Activated naive CD8-positive, alpha-beta T cell (primary cell): ENCODE measurements at regions not wholly inside any gene's neighbourhood (a gene's known extent, or its start where the extent isn't known, plus 50 kb on each side); places are given as distances from the start of the nearest gene placed in this dataset.

ENCODE experiments used
- H3K27ac Mint-ChIP-seq: one replicate; pipeline ENCODE4 v1.8.0; 2021; ENCODE audit warnings: mixed read lengths
- H3K27me3 Mint-ChIP-seq: one replicate; pipeline ENCODE4 v1.8.0; 2021; ENCODE audit warnings: mixed read lengths
- H3K36me3 Mint-ChIP-seq: one replicate; pipeline ENCODE4 v1.8.0; 2021; ENCODE audit warnings: mixed read lengths
- H3K4me1 Mint-ChIP-seq: one replicate; pipeline ENCODE4 v1.8.0; 2021; ENCODE audit warnings: low read depth, mixed read lengths
- H3K4me3 Mint-ChIP-seq: one replicate; pipeline ENCODE4 v1.8.0; 2021; ENCODE audit warnings: mild to moderate bottlenecking, mixed read lengths
- H3K9me3 Mint-ChIP-seq: one replicate; pipeline ENCODE4 v1.8.0; 2021; ENCODE audit warnings: low read depth, mixed read lengths

GRCh38 chr12:114888928-114889584, 205.1 kb upstream of the TBX3 start:
- Mint-ChIP-seq H3K27me3 (peaks cover 6% of the 10 kb centered on the region), H3K9me3 (no peaks in the 10 kb centered on the region), H3K4me1 (no peaks in the 10 kb centered on the region), H3K27ac (no peak overlapping the region), H3K4me3 (no peak overlapping the region), H3K36me3 (no peaks in the 10 kb centered on the region)

GRCh38 chr12:114888448-114888847, 204.5 kb upstream of the TBX3 start:
- Mint-ChIP-seq H3K36me3 (no peaks in the 10 kb centered on the region), H3K27ac (no peak overlapping the region), H3K9me3 (no peaks in the 10 kb centered on the region), H3K4me1 (no peaks in the 10 kb centered on the region), H3K27me3 (peaks cover 6% of the 10 kb centered on the region), H3K4me3 (no peak overlapping the region)

DNA sequence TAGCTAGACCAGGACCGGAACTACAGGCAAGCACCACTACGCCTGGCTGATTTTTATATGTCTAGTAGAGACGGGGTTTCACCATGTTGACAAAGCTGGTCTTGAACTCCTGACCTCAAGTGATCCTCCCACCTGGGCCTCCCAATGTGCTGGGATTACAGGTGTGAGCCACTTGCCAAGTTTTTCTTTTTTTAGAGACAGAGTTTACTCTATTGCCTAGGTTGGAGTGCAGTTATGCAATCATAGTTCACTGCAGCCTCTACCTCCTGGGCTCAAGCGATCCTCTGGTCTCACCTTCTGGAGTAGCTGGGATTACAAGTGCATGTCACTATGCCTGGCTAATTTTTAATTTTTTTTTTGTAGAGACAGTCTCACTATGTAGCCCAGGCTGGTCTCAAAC, 201.5 kb upstream of the TBX3 start:
- Mint-ChIP-seq H3K4me1 (no peaks in the 10 kb centered on the region), H3K4me3 (no peak overlapping the region), H3K27ac (no peak overlapping the region), H3K9me3 (no peaks in the 10 kb centered on the region), H3K36me3 (no peaks in the 10 kb centered on the region), H3K27me3 (peaks cover 5% of the 10 kb centered on the region)

DNA sequence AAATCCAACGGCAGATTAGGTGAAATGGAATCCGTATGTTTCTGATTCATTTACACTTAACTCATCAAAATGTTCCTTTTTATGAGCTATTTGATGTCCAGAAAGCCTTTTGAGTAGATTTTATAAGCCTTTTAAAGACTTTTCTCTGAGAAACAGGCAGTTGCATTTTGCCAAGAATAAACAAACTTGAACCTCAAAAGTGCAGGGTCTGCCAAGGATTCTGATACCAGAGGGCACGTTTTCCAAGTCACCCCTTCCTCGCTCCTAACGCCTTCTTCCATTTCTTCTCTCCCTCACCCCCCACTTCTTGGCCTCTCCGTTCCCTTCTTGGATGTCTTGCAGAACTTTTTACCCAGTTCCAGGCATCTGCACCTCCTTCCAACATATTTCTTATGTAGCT, 200.6 kb upstream of the TBX3 start:
- Mint-ChIP-seq H3K36me3 (no peaks in the 10 kb centered on the region), H3K27me3 (peaks cover 5% of the 10 kb centered on the region), H3K4me1 (no peaks in the 10 kb centered on the region), H3K9me3 (no peaks in the 10 kb centered on the region), H3K4me3 (no peak overlapping the region), H3K27ac (no peak overlapping the region)

- H3K4me1 Mint-ChIP-seq: no peaks in the 10 kb centered on the region
- H3K4me3 Mint-ChIP-seq: no peak overlapping the region
- peaks cover 4% of the 10 kb centered on the region for H3K27me3 Mint-ChIP-seq
- no peak overlapping the region for H3K27ac Mint-ChIP-seq
- no peaks in the 10 kb centered on the region for H3K9me3 Mint-ChIP-seq
- H3K36me3 Mint-ChIP-seq: no peaks in the 10 kb centered on the region
Measured at GRCh38 chr12:114882083-114882482, 198.1 kb upstream of the TBX3 start.

- H3K4me1 Mint-ChIP-seq: no peaks in the 10 kb centered on the region
- no peaks in the 10 kb centered on the region for H3K9me3 Mint-ChIP-seq
- H3K4me3 Mint-ChIP-seq: no peak overlapping the region
- no peaks in the 10 kb centered on the region for H3K27me3 Mint-ChIP-seq
- H3K36me3 Mint-ChIP-seq: no peaks in the 10 kb centered on the region
- H3K27ac Mint-ChIP-seq: no peak overlapping the region
Measured at GRCh38 chr12:114879354-114879753, 195.4 kb upstream of the TBX3 start.

DNA sequence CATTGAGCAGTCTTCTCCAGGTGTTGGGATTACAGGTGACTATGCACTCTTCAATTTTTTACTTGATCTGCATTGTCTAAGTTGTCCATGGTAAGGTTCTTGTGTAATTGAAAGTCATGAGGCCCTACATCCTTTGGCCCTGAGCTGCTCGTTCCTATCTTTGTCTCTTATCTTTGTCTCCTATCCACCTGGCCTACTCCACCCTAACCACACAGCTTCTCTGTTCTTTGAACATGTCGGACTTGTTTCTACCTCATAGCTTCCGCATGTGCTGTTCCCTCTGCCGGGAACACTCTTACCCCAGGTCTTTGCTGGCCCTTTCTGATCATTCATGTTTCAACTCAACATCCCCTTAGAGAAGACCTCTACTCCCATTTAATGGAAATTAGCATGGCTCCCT, 194.8 kb upstream of the TBX3 start:
- no peaks in the 10 kb centered on the region for H3K4me1 Mint-ChIP-seq
- H3K27me3 Mint-ChIP-seq: no peaks in the 10 kb centered on the region
- no peak overlapping the region for H3K27ac Mint-ChIP-seq
- H3K36me3 Mint-ChIP-seq: no peaks in the 10 kb centered on the region
- no peak overlapping the region for H3K4me3 Mint-ChIP-seq
- no peaks in the 10 kb centered on the region for H3K9me3 Mint-ChIP-seq

DNA sequence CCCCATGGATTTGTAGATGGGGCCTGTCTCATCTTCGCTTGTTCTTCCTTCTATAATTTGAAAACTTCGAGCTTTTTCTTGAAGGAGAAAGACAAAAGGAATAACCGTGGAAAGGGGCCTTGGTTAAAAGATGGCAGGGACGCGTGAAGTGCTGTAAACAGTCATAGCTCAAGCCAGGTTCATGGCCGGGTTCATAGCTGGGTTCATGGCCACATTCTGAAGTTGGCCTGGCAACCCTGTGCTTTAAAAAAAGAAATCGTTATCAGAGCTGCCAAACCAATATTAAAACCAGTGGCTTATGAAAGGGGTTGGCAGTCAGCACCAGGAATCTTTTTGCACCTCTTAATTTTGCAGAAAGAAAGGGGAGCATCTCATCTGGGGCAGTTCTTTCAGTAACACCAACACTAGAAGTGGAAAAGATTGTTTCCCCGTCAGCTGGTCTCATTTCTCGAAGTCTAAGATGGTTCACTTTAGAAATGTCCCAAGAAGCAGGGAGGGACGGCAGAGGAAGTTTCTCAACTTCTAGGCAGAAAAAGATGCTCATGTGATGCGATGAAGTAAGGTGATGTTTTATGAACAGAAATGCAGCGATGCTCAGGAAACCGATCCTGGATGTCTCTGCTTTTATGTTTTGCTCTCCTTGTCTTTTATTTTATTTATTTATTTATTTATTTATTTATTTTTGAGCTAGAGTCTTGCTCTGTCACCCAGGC, 193.1 kb upstream of the TBX3 start:
- Mint-ChIP-seq H3K36me3 (no peaks in the 10 kb centered on the region), H3K4me1 (no peaks in the 10 kb centered on the region), H3K9me3 (no peaks in the 10 kb centered on the region), H3K27me3 (no peaks in the 10 kb centered on the region), H3K4me3 (no peak overlapping the region), H3K27ac (no peak overlapping the region)

- Mint-ChIP-seq H3K4me1 (no peaks in the 10 kb centered on the region), H3K27ac (no peak overlapping the region), H3K9me3 (no peaks in the 10 kb centered on the region), H3K4me3 (no peak overlapping the region), H3K36me3 (no peaks in the 10 kb centered on the region), H3K27me3 (peaks cover 3% of the 10 kb centered on the region)
Measured at GRCh38 chr12:114875313-114875712, 191.3 kb upstream of the TBX3 start.

- Mint-ChIP-seq H3K36me3 (no peaks in the 10 kb centered on the region), H3K27me3 (peaks cover 3% of the 10 kb centered on the region), H3K4me3 (no peak overlapping the region), H3K9me3 (no peaks in the 10 kb centered on the region), H3K4me1 (no peaks in the 10 kb centered on the region), H3K27ac (no peak overlapping the region)
Measured at GRCh38 chr12:114873656-114874055, 189.7 kb upstream of the TBX3 start.

DNA sequence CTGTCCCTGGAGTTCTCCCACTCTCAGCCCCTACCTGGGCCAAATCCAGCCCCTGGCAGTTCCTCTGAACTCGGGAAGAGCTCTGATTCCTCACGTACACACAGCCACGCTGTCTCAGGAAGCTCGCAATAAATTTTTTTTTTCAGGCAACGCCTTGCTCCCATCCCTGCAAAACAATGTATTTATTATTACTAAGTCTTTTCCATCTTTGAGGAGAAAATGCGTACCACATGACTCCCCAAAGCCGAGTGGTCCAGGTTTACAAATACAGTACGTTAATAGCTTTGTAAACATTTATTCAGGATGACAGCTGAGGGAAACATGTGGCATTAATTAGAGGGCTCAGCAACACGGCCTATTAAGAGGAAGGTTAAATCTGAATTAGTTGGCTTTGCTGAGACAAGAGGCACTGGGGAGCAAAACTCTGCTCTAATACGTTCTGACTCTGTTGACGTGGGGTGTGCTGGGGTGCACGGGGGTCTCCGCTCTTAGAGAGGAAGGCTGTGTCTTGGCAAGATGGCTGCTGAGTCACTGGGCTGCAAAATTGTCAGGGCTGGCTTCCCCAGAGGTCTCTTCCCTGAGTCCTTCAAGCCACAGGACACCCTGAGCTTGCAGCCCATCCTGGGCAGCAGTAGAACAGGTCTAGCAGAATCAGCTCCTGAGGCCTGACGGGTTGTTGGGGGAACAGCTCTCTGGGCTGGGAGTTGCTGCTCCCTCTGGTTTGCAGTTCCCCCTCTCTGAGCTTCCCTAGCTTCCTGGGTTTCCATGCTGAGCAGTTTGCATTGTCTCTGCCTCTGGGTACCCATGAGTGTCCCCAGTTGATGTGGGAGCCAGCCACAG, 185.2 kb upstream of the TBX3 start:
- H3K27ac Mint-ChIP-seq: no peak overlapping the region
- H3K27me3 Mint-ChIP-seq: peaks cover 3% of the 10 kb centered on the region
- H3K36me3 Mint-ChIP-seq: no peaks in the 10 kb centered on the region
- H3K4me1 Mint-ChIP-seq: no peaks in the 10 kb centered on the region
- no peak overlapping the region for H3K4me3 Mint-ChIP-seq
- H3K9me3 Mint-ChIP-seq: no peaks in the 10 kb centered on the region

GRCh38 chr12:114866331-114866730, 182.4 kb upstream of the TBX3 start:
- Mint-ChIP-seq H3K27ac (no peak overlapping the region), H3K36me3 (no peaks in the 10 kb centered on the region), H3K9me3 (peaks cover 2% of the 10 kb centered on the region), H3K4me1 (no peaks in the 10 kb centered on the region), H3K4me3 (no peak overlapping the region), H3K27me3 (peaks cover 3% of the 10 kb centered on the region)

GRCh38 chr12:114864837-114865551, 181.0 kb upstream of the TBX3 start:
- Mint-ChIP-seq H3K27me3 (no peaks in the 10 kb centered on the region), H3K4me1 (no peaks in the 10 kb centered on the region), H3K9me3 (peaks cover 8% of the 10 kb centered on the region), H3K36me3 (no peaks in the 10 kb centered on the region), H3K27ac (no peak overlapping the region), H3K4me3 (no peak overlapping the region)

DNA sequence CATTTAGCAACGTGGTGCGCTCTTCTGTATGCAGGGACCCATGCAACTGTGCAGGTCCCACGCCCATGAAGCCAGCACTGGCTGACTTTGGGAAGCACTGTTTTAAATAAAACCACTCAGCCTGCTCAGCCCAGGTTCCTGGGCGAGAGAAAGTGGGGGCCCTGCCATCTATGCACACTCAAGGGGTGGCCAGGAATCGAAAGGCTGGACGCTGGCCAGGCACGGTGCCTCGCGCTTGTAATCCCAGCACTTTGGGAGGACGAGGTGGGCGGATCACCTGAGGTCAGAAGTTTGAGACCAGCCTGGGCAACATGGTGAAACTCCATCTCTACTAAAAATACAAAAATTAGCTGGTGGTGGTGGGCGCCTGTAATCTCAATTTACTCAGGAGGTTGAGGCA, 179.9 kb upstream of the TBX3 start:
- Mint-ChIP-seq H3K4me3 (no peak overlapping the region), H3K36me3 (no peaks in the 10 kb centered on the region), H3K27ac (no peak overlapping the region), H3K9me3 (peaks cover 11% of the 10 kb centered on the region), H3K27me3 (no peaks in the 10 kb centered on the region), H3K4me1 (no peaks in the 10 kb centered on the region)

- H3K27ac Mint-ChIP-seq: no peak overlapping the region
- no peak overlapping the region for H3K4me3 Mint-ChIP-seq
- no peaks in the 10 kb centered on the region for H3K36me3 Mint-ChIP-seq
- H3K27me3 Mint-ChIP-seq: no peaks in the 10 kb centered on the region
- peaks cover 22% of the 10 kb centered on the region for H3K9me3 Mint-ChIP-seq
- H3K4me1 Mint-ChIP-seq: no peaks in the 10 kb centered on the region
Measured at GRCh38 chr12:114860969-114861368, 177.0 kb upstream of the TBX3 start.
